AG10803 (cell line): ENCODE measurements at regions not wholly inside any gene's neighbourhood (a gene's known extent, or its start where the extent isn't known, plus 50 kb on each side); places are given as distances from the start of the nearest gene placed in this dataset.
A peak's percentile ranks its signal among the peaks of the same experiment; 100 is the strongest.

ENCODE experiments used
- DNase-seq: peaks from one replicate; pipeline ENCODE4 v3.0.0; 2010; ENCODE audit warnings: low read depth
- H3K4me3 ChIP-seq: 2 replicates; pipeline ENCODE4 v1.5.1; 2011; ENCODE audit warnings: mild to moderate bottlenecking, low read length, control low read depth
- TF ChIP-seq, protein P1 (sequence below): conservative IDR thresholded peaks from 2 replicates; pipeline ENCODE4 v1.5.1; 2011; ENCODE audit warnings: mild to moderate bottlenecking, low read length, control low read depth, inconsistent platforms

DNA sequence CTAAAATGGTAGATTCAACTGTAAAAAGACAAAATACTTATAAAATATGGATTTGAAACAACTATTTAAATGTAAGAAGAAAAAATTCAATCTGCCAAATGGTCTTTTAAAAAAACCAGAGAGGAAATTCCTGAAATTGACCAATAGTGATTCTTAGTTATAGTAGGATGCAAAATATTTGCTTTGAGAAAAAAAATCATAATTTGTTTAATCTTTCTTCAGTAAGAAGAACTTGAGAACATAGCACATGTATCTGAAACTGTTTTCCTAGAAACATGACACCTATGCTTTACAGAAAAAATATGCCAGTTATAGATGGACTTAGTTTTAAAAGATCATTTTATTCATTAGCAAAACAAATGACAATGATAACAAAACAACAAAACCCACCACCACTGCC, 186.9 kb upstream of the CD180 start:
- H3K4me3 ChIP-seq: no peak overlapping the region
- TF ChIP-seq, protein P1, sequence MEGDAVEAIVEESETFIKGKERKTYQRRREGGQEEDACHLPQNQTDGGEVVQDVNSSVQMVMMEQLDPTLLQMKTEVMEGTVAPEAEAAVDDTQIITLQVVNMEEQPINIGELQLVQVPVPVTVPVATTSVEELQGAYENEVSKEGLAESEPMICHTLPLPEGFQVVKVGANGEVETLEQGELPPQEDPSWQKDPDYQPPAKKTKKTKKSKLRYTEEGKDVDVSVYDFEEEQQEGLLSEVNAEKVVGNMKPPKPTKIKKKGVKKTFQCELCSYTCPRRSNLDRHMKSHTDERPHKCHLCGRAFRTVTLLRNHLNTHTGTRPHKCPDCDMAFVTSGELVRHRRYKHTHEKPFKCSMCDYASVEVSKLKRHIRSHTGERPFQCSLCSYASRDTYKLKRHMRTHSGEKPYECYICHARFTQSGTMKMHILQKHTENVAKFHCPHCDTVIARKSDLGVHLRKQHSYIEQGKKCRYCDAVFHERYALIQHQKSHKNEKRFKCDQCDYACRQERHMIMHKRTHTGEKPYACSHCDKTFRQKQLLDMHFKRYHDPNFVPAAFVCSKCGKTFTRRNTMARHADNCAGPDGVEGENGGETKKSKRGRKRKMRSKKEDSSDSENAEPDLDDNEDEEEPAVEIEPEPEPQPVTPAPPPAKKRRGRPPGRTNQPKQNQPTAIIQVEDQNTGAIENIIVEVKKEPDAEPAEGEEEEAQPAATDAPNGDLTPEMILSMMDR: no peak
- no peak for DNase-seq

DNA sequence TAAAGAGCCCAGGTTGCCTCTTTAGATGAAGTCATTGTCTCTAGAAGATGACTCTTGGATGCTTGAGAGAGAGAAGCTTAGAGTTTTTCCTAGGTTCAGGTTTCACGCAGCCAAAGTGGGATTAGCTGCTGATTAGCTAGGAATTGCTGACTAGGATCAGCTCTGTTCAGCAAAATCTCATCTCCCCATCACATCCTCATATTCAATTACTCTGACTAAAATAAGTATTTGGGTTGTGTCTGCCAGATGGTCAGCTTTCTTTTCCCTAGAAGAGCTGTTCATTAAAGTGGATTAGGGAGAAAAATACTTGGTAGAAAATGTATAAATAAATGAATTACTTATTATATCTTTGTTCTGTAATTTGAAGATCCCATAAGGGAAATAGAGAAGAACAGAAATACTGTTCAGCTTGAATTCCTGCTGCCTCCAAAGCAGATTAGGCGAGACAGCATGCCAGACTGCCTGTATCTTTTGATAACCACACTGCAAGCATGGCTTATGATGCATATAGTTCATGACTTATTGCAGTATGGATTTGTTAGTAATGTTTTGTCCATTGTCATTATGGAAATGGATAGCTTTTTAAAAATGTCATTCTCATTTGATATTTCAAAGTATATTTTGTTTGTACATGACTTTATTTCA, 184.8 kb upstream of the CD180 start:
- DNase-seq: no peak
- TF ChIP-seq, protein P1: no peak
- H3K4me3 ChIP-seq: no peak overlapping the region

DNA sequence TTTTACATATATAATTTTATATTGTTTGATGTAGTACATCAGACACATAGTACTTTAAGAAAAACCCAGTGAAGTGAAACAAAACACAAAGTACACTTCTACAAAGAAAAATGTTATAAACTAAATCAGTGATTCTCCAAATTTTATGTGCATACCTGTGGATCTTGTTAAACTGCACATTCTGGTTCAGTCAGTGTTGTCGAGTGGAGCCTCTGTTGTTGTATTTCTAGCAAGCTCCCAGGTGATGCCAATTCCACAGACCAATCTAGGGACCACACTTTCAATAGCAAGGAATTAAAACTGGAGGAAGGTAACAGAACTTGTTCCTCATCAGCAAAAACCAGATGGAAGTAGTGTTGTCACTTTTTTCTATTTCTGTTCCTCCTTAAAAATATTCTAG, 183.8 kb upstream of the CD180 start:
- no peak overlapping the region for H3K4me3 ChIP-seq
- TF ChIP-seq, protein P1: no peak
- DNase-seq: no peak

DNA sequence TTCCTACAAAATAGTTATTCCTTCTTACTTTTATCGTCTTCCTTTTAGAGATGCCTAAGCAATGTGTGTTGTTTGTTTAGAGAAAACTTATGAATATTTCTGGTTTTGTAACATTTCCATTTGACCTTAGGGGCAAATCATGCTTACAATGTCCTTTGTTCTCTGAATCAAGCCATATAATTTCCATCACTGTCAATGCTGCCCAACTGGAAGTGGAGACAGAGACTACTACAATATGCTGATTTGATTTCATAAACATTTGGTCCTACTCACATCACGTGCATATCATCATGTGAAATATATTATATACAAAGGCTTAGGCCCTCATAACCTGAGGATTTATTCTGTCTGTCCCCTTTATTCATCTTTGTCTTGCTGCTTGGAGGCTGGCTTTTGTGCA, 183.2 kb upstream of the CD180 start:
- TF ChIP-seq, protein P1: no peak
- no peak overlapping the region for H3K4me3 ChIP-seq
- DNase-seq: no peak

DNA sequence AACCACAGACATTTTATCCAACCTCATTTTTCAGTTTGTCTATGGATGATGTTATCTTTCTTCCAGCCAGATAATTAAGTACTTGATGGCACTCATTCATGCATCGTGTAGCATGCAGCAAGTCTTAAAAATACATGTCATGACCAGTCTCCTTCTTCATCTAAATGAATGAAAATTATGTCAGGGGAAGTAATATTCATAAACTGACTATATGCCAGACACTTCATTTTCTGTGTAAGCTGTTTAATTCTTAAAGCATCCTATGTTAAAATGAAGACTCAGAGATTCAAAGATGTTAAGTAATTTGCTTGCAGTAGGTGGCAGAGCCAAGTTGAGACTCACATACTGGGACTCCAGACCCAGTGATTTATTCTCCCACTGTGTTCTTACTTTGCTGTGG, 181.7 kb upstream of the CD180 start:
- no peak for DNase-seq
- TF ChIP-seq, protein P1: no peak
- H3K4me3 ChIP-seq: no peak overlapping the region

DNA sequence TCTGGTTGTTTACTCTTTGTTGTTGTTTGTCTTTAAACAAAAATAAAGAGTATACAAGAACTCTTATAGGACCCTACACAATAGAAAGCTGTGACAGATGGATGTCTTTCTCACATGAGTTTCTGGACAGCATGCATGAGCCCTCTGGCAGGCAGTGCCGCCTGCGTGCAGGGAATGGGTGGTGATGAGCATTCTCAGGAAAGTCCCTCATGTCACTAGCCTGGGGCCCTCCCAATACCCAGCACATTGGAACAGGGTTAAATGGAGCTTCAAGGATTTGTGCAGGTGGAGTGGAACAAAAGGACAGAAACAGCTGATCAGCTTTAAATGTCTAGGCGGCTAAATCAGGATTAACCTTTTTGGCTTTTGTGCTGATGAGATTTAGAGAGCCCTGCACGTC, 181.0 kb upstream of the CD180 start:
- TF ChIP-seq, protein P1: no peak
- DNase-seq: no peak
- no peak overlapping the region for H3K4me3 ChIP-seq

DNA sequence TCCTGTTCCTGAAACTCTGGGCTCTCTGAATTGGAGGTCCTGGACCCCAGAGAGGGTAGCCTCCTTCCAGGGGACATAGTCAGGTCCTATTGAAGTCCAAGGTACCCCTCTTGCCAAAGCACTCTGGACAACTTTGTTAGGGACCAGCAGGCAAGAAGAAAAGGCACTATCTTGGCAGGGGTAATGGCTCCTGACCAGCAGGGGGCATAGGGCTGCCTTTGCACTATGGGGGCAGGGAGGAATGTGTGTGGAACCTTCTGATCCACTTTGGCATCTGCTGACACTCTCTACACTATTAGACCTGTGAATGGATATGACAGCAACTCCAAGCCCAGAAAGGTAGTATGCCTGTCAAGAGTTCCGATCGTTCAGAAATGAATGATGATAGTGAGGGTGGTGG, 179.0 kb upstream of the CD180 start:
- DNase-seq: no peak
- H3K4me3 ChIP-seq: no peak overlapping the region
- TF ChIP-seq, protein P1: 0 out of 2 replicates have a peak, but pooled peaks have one; percentile 6
